ENCODE measurements at regions not wholly inside any gene's neighbourhood (a gene's known extent, or its start where the extent isn't known, plus 50 kb on each side); places are given as distances from the start of the nearest gene placed in this dataset.

GRCh38 chr5:96284727-96285389 is 148.2 kb downstream of the PCSK1 start:
- ATAC-seq (ENCODE audit: low FRiP score) (no peak), DNase-seq (ENCODE audit: low spot score) (no peak)
- no peak for TF ChIP-seq CTCF (IDR thresholded peaks at IDR 0.05)

- ATAC-seq (ENCODE audit: low FRiP score) (no peak), DNase-seq (ENCODE audit: low spot score) (no peak)
- TF ChIP-seq CTCF (IDR thresholded peaks at IDR 0.05): no peak
Measured at GRCh38 chr5:96283589-96283988, 149.5 kb downstream of the PCSK1 start.

GRCh38 chr5:96282020-96282419 is 151.0 kb downstream of the PCSK1 start:
- TF ChIP-seq CTCF (IDR thresholded peaks at IDR 0.05): no peak
- no peak for ATAC-seq (ENCODE audit: low FRiP score)
- no peak for DNase-seq (ENCODE audit: low spot score)

- DNase-seq (ENCODE audit: low spot score): no peak
- no peak for TF ChIP-seq CTCF (IDR thresholded peaks at IDR 0.05)
- no peak for ATAC-seq (ENCODE audit: low FRiP score)
Measured at GRCh38 chr5:96280946-96281393, 152.1 kb downstream of the PCSK1 start.

GRCh38 chr5:96279801-96280542 is 153.1 kb downstream of the PCSK1 start:
- ATAC-seq (ENCODE audit: low FRiP score) (no peak), DNase-seq (ENCODE audit: low spot score) (no peak)
- TF ChIP-seq CTCF (IDR thresholded peaks at IDR 0.05): no peak

- no peak for TF ChIP-seq CTCF (IDR thresholded peaks at IDR 0.05)
- ATAC-seq (ENCODE audit: low FRiP score): no peak
- DNase-seq (ENCODE audit: low spot score): no peak
Measured at GRCh38 chr5:96278981-96279380, 154.1 kb downstream of the PCSK1 start.

- DNase-seq (ENCODE audit: low spot score) (no peak), ATAC-seq (ENCODE audit: low FRiP score) (no peak)
- TF ChIP-seq CTCF (IDR thresholded peaks at IDR 0.05): no peak
Measured at GRCh38 chr5:96275051-96275450, 158.0 kb downstream of the PCSK1 start.
